ENCODE measurements at regions not wholly inside any gene's neighbourhood (a gene's known extent, or its start where the extent isn't known, plus 50 kb on each side); places are given as distances from the start of the nearest gene placed in this dataset.

GRCh38 chr17:45688820-45689219 lies 95.3 kb upstream of the CRHR1 start:
- DNase-seq = no peak

- no peak for DNase-seq
These were observed 94.7 kb upstream of the CRHR1 start for GRCh38 chr17:45689451-45689850.

- no peak for DNase-seq
These were observed 93.4 kb upstream of the CRHR1 start for GRCh38 chr17:45690625-45691275.

GRCh38 chr17:45692661-45693060 lies 91.5 kb upstream of the CRHR1 start:
- no peak for DNase-seq

- DNase-seq = no peak
These were observed 90.3 kb upstream of the CRHR1 start for GRCh38 chr17:45693792-45694191.

- DNase-seq = no peak
These were observed 87.7 kb upstream of the CRHR1 start for GRCh38 chr17:45696442-45696841.

- DNase-seq = no peak
These were observed 87.0 kb upstream of the CRHR1 start for GRCh38 chr17:45697076-45697475.

GRCh38 chr17:45700171-45701090 lies 83.7 kb upstream of the CRHR1 start:
- DNase-seq = no peak

- DNase-seq = no peak
These were observed 81.4 kb upstream of the CRHR1 start for GRCh38 chr17:45702666-45703266.

GRCh38 chr17:45703348-45703747 lies 80.8 kb upstream of the CRHR1 start:
- DNase-seq = no peak

- no peak for DNase-seq
These were observed 80.3 kb upstream of the CRHR1 start for GRCh38 chr17:45703806-45704205.

GRCh38 chr17:45704251-45704650 lies 79.9 kb upstream of the CRHR1 start:
- DNase-seq = no peak

- DNase-seq = peak in 1 of 2 experiments; percentile 17
These were observed 78.8 kb upstream of the CRHR1 start for GRCh38 chr17:45705123-45706009.

GRCh38 chr17:45706033-45706432 lies 78.1 kb upstream of the CRHR1 start:
- DNase-seq = no peak

- DNase-seq = no peak
These were observed 75.3 kb upstream of the CRHR1 start for GRCh38 chr17:45708707-45709290.

- DNase-seq = no peak
These were observed 74.3 kb upstream of the CRHR1 start for GRCh38 chr17:45709728-45710288.

GRCh38 chr17:45715787-45716186 lies 68.3 kb upstream of the CRHR1 start:
- DNase-seq = no peak

GRCh38 chr17:45718791-45719190 lies 65.3 kb upstream of the CRHR1 start:
- no peak for DNase-seq

GRCh38 chr17:45719335-45720071 lies 64.6 kb upstream of the CRHR1 start:
- DNase-seq = no peak

GRCh38 chr17:45720386-45720785 lies 63.7 kb upstream of the CRHR1 start:
- no peak for DNase-seq

- no peak for DNase-seq
These were observed 62.0 kb upstream of the CRHR1 start for GRCh38 chr17:45722161-45722560.

Data from stimulated activated CD4-positive, alpha-beta T cell treated with anti-CD3 and anti-CD28 coated beads, Interleukin-4, amount 100 ng/mL, for 4 hours (primary cell).